Vagina (tissue), 2 donors: ENCODE measurements at regions not wholly inside any gene's neighbourhood (a gene's known extent, or its start where the extent isn't known, plus 50 kb on each side); places are given as distances from the start of the nearest gene placed in this dataset.

Experiments used
- DNase-seq, 2 donors: peaks; one replicate each; pipeline ENCODE4 v3.0.0-alpha.2; 2017; ENCODE audit errors: extremely low spot score in 2 of 2
- H3K27ac ChIP-seq: fragments of 200-600 bp; sonication (generic); one replicate; pipeline ENCODE4 v1.5.1; 2019
- H3K27me3 ChIP-seq: fragments of 200-600 bp; sonication (generic); one replicate; pipeline ENCODE4 v1.5.1; 2019
- H3K36me3 ChIP-seq, 2 donors: fragments of 200-600 bp; sonication (generic); one replicate each; pipeline ENCODE4 v1.5.1; 2017 to 2019
- H3K4me1 ChIP-seq: fragments of 200-600 bp; sonication (generic); one replicate; pipeline ENCODE4 v1.5.1; 2019
- H3K4me3 ChIP-seq, 2 donors: fragments of 200-600 bp; sonication (generic); 1 replicate in 1 of 2; 2 replicates in 1 of 2; pipeline ENCODE4 v1.5.1; 2016 to 2019
- H3K9me3 ChIP-seq: fragments of 200-600 bp; sonication (generic); one replicate; pipeline ENCODE4 v1.5.1; 2019
- CTCF ChIP-seq, 3 experiments: fragments of 450-650 bp in 2 of 3; fragments of 200-600 bp in 1 of 3; sonication (generic) in 1 of 3; IDR thresholded peaks; one replicate each; pipeline ENCODE4 v1.5.1; 2017 to 2019; ENCODE audit warnings: antibody characterized with exemption in 3 of 3, mild to moderate bottlenecking in 2 of 3, moderate library complexity in 2 of 3
- POLR2A ChIP-seq, 2 donors: fragments of 450-650 bp; IDR thresholded peaks; one replicate each; pipeline ENCODE4 v1.6.1; 2017; ENCODE audit warnings: antibody characterized with exemption in 2 of 2, mild to moderate bottlenecking in 2 of 2, moderate library complexity in 2 of 2
- POLR2AphosphoS5 ChIP-seq, 2 donors: sonication (generic); formaldehyde crosslinking; IDR thresholded peaks; one replicate each; pipeline ENCODE4 v1.9.0; 2017; ENCODE audit warnings: antibody characterized with exemption in 2 of 2, mild to moderate bottlenecking in 2 of 2, low read depth in 1 of 2; ENCODE audit not compliant: insufficient read depth in 1 of 2
- intact Hi-C: fragments of 100-400 bp; cut with DNase I; formaldehyde crosslinking; loops from one replicate; pipeline ENCODE4 v1.15.1; 2023

- no peaks in the 10 kb centered on the region for H3K4me1 ChIP-seq
- no peaks in the 10 kb centered on the region for H3K9me3 ChIP-seq
- no peak overlapping the region for H3K27ac ChIP-seq
- H3K36me3 ChIP-seq, result no peaks in the 10 kb centered on the region
- DNase-seq, result no peak
- intact Hi-C loops, result no loop called here
- H3K27me3 ChIP-seq, result no peaks in the 10 kb centered on the region
- no peak for TF ChIP-seq POLR2AphosphoS5 (IDR thresholded peaks at IDR 0.05; ENCODE audit: insufficient read depth in 1 of 2, low read depth in 1 of 2)
- H3K4me3 ChIP-seq, result no peak overlapping the region
These were observed 161.5 kb upstream of the CDH4 start for GRCh38 chr20:61090541-61090940.

GRCh38 chr20:61092251-61092650 lies 159.8 kb upstream of the CDH4 start:
- Histone ChIP-seq H3K27ac (no peak overlapping the region), H3K27me3 (no peaks in the 10 kb centered on the region)

GRCh38 chr20:61094581-61094980 lies 157.5 kb upstream of the CDH4 start:
- no peak for DNase-seq
- Histone ChIP-seq H3K9me3 (no peaks in the 10 kb centered on the region), H3K4me3 (no peak overlapping the region), H3K27ac (no peak overlapping the region), H3K36me3 (no peaks in the 10 kb centered on the region), H3K4me1 (no peaks in the 10 kb centered on the region), H3K27me3 (no peaks in the 10 kb centered on the region)
- TF ChIP-seq CTCF (IDR thresholded peaks at IDR 0.05) (no peak), POLR2A (IDR thresholded peaks at IDR 0.05) (no peak), POLR2AphosphoS5 (IDR thresholded peaks at IDR 0.05; ENCODE audit: insufficient read depth in 1 of 2, low read depth in 1 of 2) (no peak)
- intact Hi-C loops, result no loop called here

More at GRCh38 chr20:61092251-61092650, 159.8 kb upstream of the CDH4 start:
- no peaks in the 10 kb centered on the region for H3K36me3 ChIP-seq
- intact Hi-C loops, result no loop called here
- no peak overlapping the region for H3K4me3 ChIP-seq
- H3K4me1 ChIP-seq, result no peaks in the 10 kb centered on the region
- TF ChIP-seq POLR2AphosphoS5 (IDR thresholded peaks at IDR 0.05; ENCODE audit: insufficient read depth in 1 of 2, low read depth in 1 of 2) (no peak), POLR2A (IDR thresholded peaks at IDR 0.05) (no peak), CTCF (IDR thresholded peaks at IDR 0.05) (no peak)
- no peak for DNase-seq
- no peaks in the 10 kb centered on the region for H3K9me3 ChIP-seq

- H3K27ac ChIP-seq, result no peak overlapping the region
These were observed 155.6 kb upstream of the CDH4 start for GRCh38 chr20:61096463-61096862.

GRCh38 chr20:61099806-61100205 lies 152.3 kb upstream of the CDH4 start:
- intact Hi-C loops, result no loop called here

More at GRCh38 chr20:61096463-61096862, 155.6 kb upstream of the CDH4 start:
- DNase-seq, result no peak
- Histone ChIP-seq H3K4me3 (no peak overlapping the region), H3K27me3 (no peaks in the 10 kb centered on the region), H3K9me3 (no peaks in the 10 kb centered on the region), H3K4me1 (no peaks in the 10 kb centered on the region), H3K36me3 (no peaks in the 10 kb centered on the region)
- intact Hi-C loops, result no loop called here
- TF ChIP-seq POLR2AphosphoS5 (IDR thresholded peaks at IDR 0.05; ENCODE audit: insufficient read depth in 1 of 2, low read depth in 1 of 2), result no peak
- no peak for TF ChIP-seq CTCF (IDR thresholded peaks at IDR 0.05)
- TF ChIP-seq POLR2A (IDR thresholded peaks at IDR 0.05), result no peak

More at GRCh38 chr20:61099806-61100205, 152.3 kb upstream of the CDH4 start:
- no peak for DNase-seq
- no peak overlapping the region for H3K4me3 ChIP-seq
- no peak for TF ChIP-seq CTCF (IDR thresholded peaks at IDR 0.05)
- TF ChIP-seq POLR2AphosphoS5 (IDR thresholded peaks at IDR 0.05; ENCODE audit: insufficient read depth in 1 of 2, low read depth in 1 of 2), result no peak
- no peak for TF ChIP-seq POLR2A (IDR thresholded peaks at IDR 0.05)
- no peaks in the 10 kb centered on the region for H3K9me3 ChIP-seq
- no peak overlapping the region for H3K27ac ChIP-seq
- no peaks in the 10 kb centered on the region for H3K27me3 ChIP-seq
- H3K4me1 ChIP-seq, result no peaks in the 10 kb centered on the region
- H3K36me3 ChIP-seq, result no peaks in the 10 kb centered on the region
